Stimulated activated CD8-positive, alpha-beta memory T cell treated with anti-CD3 and anti-CD28 coated beads, Interleukin-4, amount 100 ng/mL, for 48 hours (primary cell): ENCODE measurements at regions not wholly inside any gene's neighbourhood (a gene's known extent, or its start where the extent isn't known, plus 50 kb on each side); places are given as distances from the start of the nearest gene placed in this dataset.
"Not testable (repeated sequence)": the region's sequence is repeated elsewhere in the genome, so short reads cannot be mapped to it uniquely, and the experiment has no call there.

Source experiments
- DNase-seq: peaks from one replicate; pipeline ENCODE4 v3.0.0-alpha.2; 2020

GRCh38 chr4:104326991-104327694, 167.6 kb downstream of the CXXC4 start:
- DNase-seq = not testable (repeated sequence)

- no peak for DNase-seq
Observed at GRCh38 chr4:104302731-104303130, 192.0 kb downstream of the CXXC4 start.

GRCh38 chr4:104294811-104295210, 199.9 kb downstream of the CXXC4 start:
- DNase-seq = no peak

DNA sequence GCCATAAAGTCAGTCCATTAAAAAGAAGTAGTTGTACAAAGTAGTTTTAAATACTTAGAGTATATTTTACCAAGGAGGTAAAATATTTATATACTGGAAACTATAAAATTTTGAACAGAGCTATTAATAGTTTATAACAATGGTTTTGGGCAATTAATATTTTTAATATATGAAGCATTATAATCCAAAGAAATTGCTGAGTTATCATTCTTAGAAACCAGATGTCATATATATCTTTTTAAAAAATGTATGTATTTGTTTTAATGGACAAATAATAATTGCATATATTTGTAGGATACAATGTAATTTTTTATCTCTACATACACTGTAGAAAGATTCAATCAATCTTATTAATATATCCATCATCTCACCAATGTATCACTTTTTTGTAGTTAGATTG, 207.8 kb downstream of the CXXC4 start:
- no peak for DNase-seq

GRCh38 chr4:104283303-104283702, 211.4 kb downstream of the CXXC4 start:
- no peak for DNase-seq

DNA sequence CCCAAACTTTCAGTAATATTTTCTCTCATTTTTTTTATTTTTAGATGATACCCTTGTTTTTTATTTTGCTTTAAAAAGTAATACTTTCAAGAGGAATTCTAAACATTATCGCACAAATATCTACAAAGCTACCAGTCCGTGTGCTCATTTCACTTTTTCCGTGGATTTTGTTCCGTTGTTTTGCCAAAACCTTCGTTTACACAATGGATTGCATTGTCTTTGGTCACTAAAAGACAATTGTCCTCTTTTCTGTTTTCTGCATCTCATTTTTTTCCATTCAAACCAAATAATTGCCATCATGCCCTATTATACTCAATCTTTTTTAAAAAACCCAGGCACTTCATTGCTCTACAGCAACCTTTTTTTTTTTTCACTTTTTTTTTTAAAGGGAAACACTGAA, 214.9 kb downstream of the CXXC4 start:
- DNase-seq = no peak

GRCh38 chr4:104272966-104273365, 221.7 kb downstream of the CXXC4 start:
- DNase-seq = no peak

GRCh38 chr4:104269603-104270002, 225.1 kb downstream of the CXXC4 start:
- not testable (repeated sequence) for DNase-seq

GRCh38 chr4:104263100-104263499, 231.6 kb downstream of the CXXC4 start:
- DNase-seq = no peak

GRCh38 chr4:104262678-104263077, 232.0 kb downstream of the CXXC4 start:
- no peak for DNase-seq

DNA sequence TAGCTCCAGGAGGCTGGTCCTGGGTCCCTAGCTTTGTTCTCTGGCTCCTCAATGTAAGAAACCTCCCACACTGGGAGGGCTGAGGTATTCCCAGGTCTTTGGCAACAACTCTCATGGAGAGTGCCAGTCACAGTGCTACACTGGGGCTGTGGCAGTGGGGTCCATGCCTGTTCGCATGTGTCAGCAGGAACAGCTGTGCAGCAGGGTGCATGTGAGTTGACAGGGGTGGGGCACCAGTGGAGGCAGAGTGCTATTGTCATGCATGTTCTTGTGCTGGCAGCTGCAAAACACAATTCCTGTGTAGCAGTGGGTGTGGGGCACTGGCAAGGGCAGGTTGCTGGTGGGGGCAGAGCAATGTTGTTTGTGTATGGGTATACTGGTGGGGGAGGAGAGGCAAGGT, 246.0 kb downstream of the CXXC4 start:
- no peak for DNase-seq

GRCh38 chr4:104235967-104236366, 258.7 kb downstream of the CXXC4 start:
- DNase-seq = no peak

GRCh38 chr4:104217526-104217925, 277.2 kb downstream of the CXXC4 start:
- no peak for DNase-seq

DNA sequence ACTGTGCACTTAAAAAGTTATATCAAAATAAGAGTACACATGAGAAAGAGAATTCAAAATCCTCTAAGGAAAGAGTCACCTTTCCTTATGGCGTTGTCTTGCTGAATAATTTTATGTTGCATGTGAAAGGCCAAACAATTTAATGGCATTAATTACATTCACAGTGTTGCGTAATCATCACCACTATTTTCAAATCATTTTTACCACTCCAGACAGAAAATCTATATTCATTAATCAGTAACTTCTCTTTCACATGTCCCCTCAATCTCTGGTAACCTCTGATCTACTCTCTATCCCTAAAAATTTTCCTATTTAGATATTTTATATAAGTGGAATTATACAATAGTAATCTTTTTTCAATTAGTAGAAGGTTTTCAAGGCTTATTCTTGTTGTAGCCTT, 283.0 kb downstream of the CXXC4 start:
- no peak for DNase-seq

- no peak for DNase-seq
Observed at GRCh38 chr4:104210420-104210819, 284.3 kb downstream of the CXXC4 start.

GRCh38 chr4:104206784-104207183, 287.9 kb downstream of the CXXC4 start:
- no peak for DNase-seq

GRCh38 chr4:104205116-104205515, 289.6 kb downstream of the CXXC4 start:
- DNase-seq = no peak

DNA sequence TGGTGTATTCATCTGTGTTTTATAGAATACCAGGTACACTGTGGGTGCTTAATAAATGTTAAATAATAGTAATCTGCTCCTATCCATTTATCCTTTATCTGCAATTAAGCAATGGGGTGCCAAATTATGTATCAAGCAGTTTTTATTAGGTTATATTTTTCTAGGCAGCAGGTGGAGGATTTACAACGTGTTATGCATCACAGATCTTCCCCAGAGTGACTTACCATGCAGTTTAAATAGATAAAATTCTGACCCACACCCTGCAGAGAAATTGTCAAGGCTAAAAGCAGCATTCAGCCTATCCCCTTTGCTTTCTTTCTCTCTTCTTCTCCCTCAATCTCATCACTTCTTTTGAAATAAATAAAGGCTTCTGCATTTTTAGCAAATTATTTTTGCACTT, 306.4 kb downstream of the CXXC4 start:
- DNase-seq = no peak

- no peak for DNase-seq
Observed at GRCh38 chr4:104169437-104169836, 325.3 kb downstream of the CXXC4 start.

- no peak for DNase-seq
Observed at GRCh38 chr4:104166749-104167148, 327.9 kb downstream of the CXXC4 start.

- no peak for DNase-seq
Observed at GRCh38 chr4:104163820-104164219, 330.9 kb downstream of the CXXC4 start.

DNA sequence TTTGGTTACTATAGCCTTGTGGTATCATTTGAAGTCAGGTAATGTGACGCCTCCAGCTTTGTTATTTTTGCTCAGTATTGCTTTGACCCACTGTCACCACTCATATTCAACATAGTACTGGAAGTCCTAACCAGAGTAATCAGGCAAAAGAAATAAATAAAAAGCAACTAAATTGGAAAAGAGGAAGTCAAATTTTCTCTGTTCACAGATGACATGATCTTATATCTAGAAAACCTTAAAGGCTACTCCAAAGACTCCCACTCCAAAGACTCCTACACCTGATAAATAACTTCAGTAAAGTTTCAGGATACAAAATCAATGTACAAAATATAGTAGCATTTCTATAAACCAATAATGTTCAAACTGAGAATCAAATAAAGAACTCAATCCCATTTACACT, 348.6 kb downstream of the CXXC4 start:
- no peak for DNase-seq

GRCh38 chr4:104138116-104138515, 356.6 kb downstream of the CXXC4 start:
- no peak for DNase-seq

DNA sequence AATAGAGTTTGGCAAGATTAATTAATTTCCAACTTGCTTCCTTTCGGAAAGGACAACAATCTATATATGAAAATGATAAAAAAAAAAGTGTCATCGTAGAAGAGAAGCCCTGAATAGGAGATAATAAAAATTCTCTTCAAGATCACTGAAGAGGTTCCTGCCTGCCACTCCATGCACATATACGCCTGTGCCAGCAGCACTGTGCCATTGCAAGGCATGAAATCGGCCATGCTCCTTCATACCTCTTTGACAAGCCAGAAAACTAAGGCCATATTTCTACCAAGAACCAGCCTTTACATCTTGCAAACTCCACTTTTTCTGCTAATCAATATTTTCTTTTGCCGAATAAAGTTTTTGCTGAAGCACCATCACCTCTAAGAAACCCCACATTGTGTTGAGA, 365.5 kb downstream of the CXXC4 start:
- no peak for DNase-seq

DNA sequence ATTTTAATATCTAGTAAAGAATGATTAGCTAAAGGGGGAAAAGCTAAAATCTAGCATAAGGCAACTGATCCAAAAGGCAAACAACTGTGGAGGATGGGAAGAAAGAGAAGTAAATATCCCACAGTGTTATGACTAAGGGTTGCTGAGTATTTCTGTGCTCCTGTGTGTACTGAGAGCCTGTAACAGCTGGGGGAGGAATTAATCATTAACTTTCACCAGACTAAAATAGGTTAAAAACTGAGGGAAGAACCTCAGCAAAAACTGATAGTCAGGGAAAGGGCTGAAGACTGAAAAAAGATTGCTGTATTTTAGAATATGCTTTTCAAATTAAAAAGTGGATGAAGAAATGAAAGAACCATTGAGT, 365.9 kb downstream of the CXXC4 start:
- DNase-seq = no peak
